Stimulated activated CD8-positive, alpha-beta memory T cell treated with anti-CD3 and anti-CD28 coated beads, Interleukin-2, amount 100 ng/mL, for 1 hour (primary cell): ENCODE measurements at regions not wholly inside any gene's neighbourhood (a gene's known extent, or its start where the extent isn't known, plus 50 kb on each side); places are given as distances from the start of the nearest gene placed in this dataset.
"Not testable (repeated sequence)": the region's sequence is repeated elsewhere in the genome, so short reads cannot be mapped to it uniquely, and the experiment has no call there.

ENCODE experiments used
- DNase-seq, 2 donors: peaks; one replicate each; pipeline ENCODE4 v3.0.0-alpha.2; 2020; ENCODE audit warnings: low read depth in 2 of 2

DNA sequence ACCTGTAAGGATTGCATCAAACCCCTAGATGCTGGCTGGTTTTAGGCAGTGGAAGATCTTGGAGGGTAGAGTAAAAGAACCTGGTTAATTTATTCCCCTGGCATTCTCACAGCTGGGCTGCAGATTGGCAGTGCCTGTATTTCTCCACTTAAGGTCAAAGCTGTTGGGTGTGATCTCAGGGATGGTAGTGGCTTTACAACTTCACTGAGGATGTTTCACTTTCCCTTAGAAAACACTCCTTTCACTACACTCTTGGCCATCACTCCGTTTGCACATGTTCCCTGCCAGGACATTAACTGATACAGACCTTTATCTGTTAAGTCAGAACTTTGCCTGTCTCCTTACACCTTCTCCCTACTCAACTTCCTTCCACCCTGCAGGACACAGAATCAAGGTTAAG lies 779.1 kb upstream of the SEMA6D start:
- no peak for DNase-seq

DNA sequence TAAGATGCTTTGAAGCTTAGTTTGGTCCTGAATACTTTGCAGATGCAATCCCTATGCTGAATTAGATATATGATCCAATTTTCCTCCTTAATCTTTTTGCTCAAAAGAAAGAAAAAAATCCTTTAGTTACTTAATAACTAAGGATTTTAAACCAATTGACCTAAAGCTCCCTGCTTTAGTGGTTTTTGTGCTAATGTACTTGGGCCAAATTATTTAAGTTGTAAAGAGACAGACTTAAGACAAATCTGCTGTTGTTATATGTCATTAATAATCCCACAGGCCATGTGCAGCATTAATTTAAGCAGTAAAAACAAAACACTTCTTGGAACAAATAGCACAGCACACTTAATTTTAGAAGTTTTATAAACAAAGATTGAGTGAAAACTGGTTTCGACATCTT lies 776.1 kb upstream of the SEMA6D start:
- DNase-seq, result no peak

DNA sequence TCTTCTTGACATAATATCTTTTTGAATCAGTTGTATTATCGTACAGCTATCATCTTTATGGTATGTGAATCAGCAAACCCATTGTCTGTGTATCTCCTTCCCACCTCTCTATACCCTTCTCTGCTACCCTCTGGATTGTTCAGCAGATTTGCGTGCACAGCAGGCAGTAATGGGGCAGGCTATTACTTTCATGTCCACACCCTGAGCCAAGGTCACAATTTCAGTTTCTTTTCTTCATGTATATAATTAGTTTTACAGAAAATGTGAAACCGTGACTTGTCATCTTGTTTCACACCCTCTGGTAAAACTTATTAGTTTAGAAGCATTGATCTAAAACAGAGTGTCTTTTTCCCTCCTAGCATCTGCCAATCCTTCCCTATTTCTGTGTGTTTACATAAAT lies 770.4 kb upstream of the SEMA6D start:
- DNase-seq, result no peak

- DNase-seq, result no peak
Observed at GRCh38 chr15:46955576-46955975, 761.7 kb upstream of the SEMA6D start.

DNA sequence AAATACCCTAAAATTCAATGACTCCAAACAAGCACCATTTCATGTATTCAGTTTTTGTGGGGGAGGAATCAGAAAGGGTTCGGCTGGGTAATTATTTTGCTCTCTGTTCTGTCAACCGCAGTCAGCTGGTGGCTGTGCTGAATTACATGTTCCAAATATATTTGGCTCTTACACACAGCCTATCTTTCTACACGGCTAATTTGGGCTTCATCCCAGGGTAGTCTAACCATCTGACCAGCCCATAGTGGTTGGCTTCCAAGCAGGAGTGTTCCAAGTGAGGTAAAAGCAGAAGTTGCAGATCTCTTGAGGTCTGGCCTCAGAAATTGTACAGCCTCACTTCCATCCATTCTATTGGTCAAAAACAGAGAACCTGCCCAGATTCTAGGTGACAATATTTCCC lies 760.8 kb upstream of the SEMA6D start:
- DNase-seq, result no peak

- DNase-seq, result no peak
Observed at GRCh38 chr15:46956881-46957280, 760.4 kb upstream of the SEMA6D start.

DNA sequence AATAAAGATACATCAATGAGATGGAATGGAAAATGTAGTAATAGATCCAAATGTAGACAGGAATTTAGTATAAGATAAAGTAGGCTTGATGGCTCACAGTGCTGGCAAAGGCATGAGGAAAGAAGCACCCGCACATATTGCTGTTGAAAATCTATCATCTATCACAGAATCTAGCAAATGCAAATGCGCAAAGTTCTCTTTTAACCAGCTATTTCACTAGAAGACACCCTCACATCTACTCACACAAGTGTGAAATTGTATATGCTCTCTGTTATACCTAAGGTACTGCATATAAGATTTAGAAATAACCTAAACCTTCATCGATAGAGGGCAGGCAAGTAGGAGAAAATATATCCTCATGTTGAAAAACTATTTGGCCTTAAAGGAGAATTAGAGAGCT lies 756.7 kb upstream of the SEMA6D start:
- DNase-seq, result no peak

GRCh38 chr15:46961795-46962194 lies 755.5 kb upstream of the SEMA6D start:
- DNase-seq, result no peak

- DNase-seq, result not testable (repeated sequence)
Observed at GRCh38 chr15:46988055-46988454, 729.2 kb upstream of the SEMA6D start.

- DNase-seq, result no peak
Observed at GRCh38 chr15:46996359-46996758, 720.9 kb upstream of the SEMA6D start.

DNA sequence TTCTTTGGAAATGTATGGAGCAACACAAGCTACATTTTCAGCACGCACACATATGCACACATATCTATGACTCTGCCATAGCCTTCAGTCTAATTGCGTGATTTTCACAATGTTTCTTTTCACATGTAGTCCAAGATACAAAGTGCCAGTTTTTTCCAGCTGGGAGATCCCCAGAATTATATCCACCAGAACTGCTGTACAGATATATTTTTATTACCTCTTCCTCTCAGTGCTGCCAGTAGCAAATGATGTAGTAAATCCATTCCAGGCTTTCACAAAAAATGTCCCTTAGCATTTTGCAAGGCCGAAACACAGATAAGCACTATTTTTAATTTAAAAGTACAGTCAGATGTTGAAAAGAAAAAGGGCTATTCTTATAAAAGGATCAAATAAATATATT lies 719.8 kb upstream of the SEMA6D start:
- DNase-seq, result no peak

DNA sequence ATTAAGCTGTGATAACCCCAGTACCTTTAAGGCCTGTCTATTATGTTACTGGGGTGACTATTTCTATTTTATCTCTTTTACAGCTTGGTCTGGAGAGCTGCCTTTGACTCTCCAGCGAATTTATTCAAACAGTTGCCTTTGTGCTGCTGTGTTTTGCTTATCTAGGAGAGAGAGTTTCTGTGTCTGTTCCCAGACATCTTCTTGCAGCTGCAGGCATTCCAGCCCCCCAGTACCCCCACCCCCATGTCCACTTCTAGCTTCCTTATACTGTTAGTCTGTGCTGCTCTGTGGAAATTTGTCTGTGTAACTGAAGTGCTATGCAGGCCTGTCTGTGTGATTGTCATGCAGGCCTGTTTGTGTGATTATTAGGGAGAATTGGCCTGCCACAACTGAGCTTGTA lies 713.7 kb upstream of the SEMA6D start:
- no peak for DNase-seq

- DNase-seq, result no peak
Observed at GRCh38 chr15:47013446-47013845, 703.9 kb upstream of the SEMA6D start.

DNA sequence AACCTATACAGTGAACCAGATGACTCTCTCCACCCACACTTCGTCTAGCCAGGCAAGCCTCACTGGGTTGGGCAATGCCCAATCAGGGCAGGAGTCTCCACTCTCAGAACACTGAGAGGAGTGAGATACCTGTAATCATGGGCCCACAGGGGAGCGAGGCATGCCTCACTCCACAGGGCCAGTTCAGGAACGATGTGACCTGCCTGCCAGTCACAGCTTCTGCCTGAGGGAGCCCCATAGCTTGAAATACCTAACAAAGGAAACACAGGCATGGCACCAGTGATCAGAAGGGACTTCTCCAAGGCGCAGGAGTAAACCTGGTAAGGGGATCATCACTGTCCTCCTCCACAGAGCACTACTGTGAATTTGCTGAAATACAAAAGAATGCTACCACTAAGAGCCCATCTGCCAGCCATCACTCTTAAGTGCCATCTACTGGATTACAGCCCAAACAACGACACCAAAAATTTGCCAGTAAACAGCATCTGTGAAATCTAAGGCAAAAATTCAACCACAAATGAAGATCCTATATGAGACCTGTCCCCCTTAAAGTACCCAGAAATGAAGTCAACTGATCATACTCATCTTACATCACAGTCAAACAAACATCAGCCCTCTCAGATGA lies 689.9 kb upstream of the SEMA6D start:
- DNase-seq, result no peak

DNA sequence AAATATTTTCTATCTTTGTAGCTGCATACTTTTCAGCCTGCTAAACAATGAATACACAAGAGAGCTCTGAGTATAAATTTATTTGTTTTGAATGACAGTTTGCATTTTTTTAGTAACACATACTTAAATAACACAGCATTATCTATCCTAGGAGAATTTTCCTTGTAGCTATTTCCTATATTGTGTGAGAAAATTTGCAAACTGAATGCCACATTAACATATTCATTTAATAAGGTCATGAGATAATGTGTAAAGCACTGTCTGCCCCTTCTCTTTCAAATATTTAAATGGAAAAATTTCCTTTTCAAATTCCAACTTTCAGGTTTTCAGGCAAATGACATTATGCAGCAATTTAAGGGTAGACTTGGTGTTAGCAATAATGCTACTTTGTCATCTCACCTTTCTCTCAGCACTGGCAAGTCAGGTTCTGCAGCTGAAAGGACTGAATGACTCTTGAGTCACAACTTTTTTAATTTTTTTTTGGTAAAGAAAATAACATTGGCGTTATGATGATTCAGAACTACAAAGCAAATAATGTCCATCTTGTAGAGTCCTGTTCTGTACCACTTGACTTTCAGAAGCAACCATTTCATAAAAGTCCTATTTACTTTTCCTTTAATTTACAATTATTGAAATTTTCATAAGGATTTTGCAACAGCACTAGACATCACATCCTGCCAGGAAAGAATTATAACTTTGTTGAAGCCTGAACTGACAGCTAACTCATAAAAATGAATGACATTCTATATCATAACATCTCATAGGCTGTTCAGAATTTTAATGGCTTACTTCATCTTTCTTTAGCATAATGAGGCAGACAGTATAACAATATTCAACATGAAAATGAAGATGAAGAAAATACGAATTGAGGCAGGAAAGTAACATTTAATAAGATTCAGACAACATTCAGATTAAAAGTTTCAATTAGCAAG lies 681.6 kb upstream of the SEMA6D start:
- no peak for DNase-seq

DNA sequence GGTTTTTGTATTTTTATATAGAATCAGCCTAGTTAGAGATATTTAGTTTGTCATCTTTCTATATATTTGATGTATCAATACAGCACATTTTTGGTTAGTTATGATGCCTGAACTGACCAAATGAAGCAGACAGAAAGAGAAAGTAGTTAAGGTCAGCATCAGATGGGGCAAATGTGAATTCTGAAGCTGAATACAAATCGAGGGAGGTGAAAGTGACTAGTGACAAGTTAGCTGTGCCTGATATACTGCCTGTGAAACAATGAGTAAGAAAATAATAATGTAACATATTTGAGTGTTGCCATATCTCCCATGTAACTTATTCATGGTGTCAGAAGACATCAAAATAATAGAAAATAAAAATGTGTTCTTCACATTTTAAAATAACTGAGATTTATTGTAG lies 680.3 kb upstream of the SEMA6D start:
- DNase-seq, result no peak

GRCh38 chr15:47039225-47039624 lies 678.1 kb upstream of the SEMA6D start:
- DNase-seq, result no peak

- no peak for DNase-seq
Observed at GRCh38 chr15:47041301-47041700, 676.0 kb upstream of the SEMA6D start.

- DNase-seq, result not testable (repeated sequence)
Observed at GRCh38 chr15:47047981-47048380, 669.3 kb upstream of the SEMA6D start.

DNA sequence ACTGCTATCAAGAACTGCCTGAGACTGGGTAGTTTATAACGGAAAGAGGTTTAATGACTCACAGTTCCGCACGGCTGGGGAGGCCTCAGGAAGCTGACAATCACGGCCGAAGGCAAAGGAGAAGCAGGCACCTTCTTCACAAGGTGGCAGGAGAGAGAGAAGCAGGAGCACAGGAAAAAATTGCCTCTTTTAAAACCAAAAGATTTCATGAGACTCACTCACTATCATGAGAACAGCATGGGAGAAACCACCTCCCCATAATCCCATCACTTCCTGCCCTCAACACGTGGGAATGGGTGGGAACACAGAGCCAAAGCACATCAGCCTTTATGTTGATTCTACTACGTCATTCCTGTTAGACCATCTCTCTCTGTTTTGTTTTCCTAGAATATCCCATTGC lies 650.9 kb upstream of the SEMA6D start:
- DNase-seq, result no peak

- not testable (repeated sequence) for DNase-seq
Observed at GRCh38 chr15:47077846-47078245, 639.5 kb upstream of the SEMA6D start.

DNA sequence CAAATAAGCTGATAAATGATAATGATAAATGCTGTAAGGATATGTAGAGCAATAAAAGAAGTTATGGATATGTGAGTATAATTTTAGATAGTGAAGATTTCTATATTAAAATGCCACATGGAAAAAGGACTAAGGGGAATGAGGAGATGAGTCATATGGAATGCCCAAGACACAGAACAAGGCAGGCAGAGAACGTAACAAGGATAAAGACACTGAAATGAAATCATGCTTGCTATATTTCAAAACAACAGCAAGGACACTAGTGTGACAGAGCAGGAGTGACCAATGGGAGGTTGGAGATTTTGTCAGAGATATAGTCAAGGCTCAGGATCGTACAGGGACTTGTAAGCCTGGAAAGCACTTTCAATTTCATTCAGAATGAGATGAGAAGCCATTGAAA lies 621.5 kb upstream of the SEMA6D start:
- no peak for DNase-seq

GRCh38 chr15:47098526-47098925 lies 618.8 kb upstream of the SEMA6D start:
- DNase-seq, result not testable (repeated sequence)
